Activated naive CD8-positive, alpha-beta T cell treated with anti-CD3 and anti-CD28 coated beads, Interleukin-2, amount 50 U/mL, for 24 hours (primary cell): ENCODE measurements at regions not wholly inside any gene's neighbourhood (a gene's known extent, or its start where the extent isn't known, plus 50 kb on each side); places are given as distances from the start of the nearest gene placed in this dataset.

Experiments used
- ATAC-seq: fragments of 150-1000 bp; cut with Tn5 transposase; one replicate; pipeline ENCODE4 v1.10.0; 2021
- DNase-seq: peaks from one replicate; pipeline ENCODE4 v3.0.0; 2021
- H3K27ac Mint-ChIP-seq: one replicate; pipeline ENCODE4 v1.8.0; 2021; ENCODE audit warnings: mild to moderate bottlenecking, mixed read lengths
- H3K27me3 Mint-ChIP-seq: one replicate; pipeline ENCODE4 v1.8.0; 2021; ENCODE audit warnings: mixed read lengths
- H3K36me3 Mint-ChIP-seq: one replicate; pipeline ENCODE4 v1.8.0; 2021; ENCODE audit warnings: low read depth, mixed read lengths
- H3K4me1 Mint-ChIP-seq: one replicate; pipeline ENCODE4 v1.8.0; 2021; ENCODE audit warnings: mixed read lengths
- H3K4me3 Mint-ChIP-seq: one replicate; pipeline ENCODE4 v1.8.0; 2021; ENCODE audit warnings: mild to moderate bottlenecking, moderate library complexity, mixed read lengths
- H3K9me3 Mint-ChIP-seq: one replicate; pipeline ENCODE4 v1.8.0; 2021; ENCODE audit warnings: mixed read lengths

GRCh38 chr5:54707841-54708240 is 190.3 kb downstream of the SNX18 start:
- Mint-ChIP-seq H3K9me3 (no peaks in the 10 kb centered on the region), H3K36me3 (no peaks in the 10 kb centered on the region), H3K4me3 (no peak overlapping the region), H3K27ac (no peak overlapping the region), H3K4me1 (peaks cover 8% of the 10 kb centered on the region), H3K27me3 (no peaks in the 10 kb centered on the region)
- ATAC-seq (no peak), DNase-seq (no peak)

DNA sequence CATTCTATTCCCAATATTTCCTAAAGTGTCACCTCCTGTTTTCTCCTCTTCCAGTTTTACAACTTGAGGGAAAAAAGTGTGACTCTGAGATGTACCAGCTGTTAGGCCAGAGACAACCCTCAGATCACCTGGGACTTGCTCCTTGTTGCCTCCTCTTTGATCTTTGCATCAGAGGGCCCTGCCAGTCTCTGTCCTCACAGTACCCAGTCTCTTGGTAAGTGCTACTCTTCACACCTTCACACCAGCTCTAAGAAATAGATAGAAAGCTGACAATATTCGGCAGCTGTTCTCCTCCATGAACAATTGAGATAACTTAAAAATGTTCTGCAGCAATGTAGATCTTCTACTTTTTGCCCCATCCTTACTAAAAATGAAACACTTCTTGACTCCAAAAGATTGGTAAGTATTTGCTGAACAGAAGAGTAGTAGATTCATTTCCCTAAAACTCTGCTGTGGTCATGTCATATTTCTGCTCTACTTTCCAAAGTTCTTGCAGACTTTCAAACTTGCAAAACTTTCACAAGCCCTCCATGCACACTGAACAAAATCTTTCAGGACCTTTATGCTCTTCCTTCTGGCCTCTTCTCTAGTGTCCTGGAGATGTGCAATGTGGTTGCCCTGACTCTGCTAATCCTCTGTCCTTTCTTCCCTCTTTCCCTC is 188.6 kb downstream of the SNX18 start:
- Mint-ChIP-seq H3K27me3 (no peaks in the 10 kb centered on the region), H3K36me3 (no peaks in the 10 kb centered on the region), H3K9me3 (no peaks in the 10 kb centered on the region), H3K27ac (no peak overlapping the region), H3K4me1 (peaks cover 8% of the 10 kb centered on the region), H3K4me3 (no peak overlapping the region)
- ATAC-seq (no peak), DNase-seq (no peak)

DNA sequence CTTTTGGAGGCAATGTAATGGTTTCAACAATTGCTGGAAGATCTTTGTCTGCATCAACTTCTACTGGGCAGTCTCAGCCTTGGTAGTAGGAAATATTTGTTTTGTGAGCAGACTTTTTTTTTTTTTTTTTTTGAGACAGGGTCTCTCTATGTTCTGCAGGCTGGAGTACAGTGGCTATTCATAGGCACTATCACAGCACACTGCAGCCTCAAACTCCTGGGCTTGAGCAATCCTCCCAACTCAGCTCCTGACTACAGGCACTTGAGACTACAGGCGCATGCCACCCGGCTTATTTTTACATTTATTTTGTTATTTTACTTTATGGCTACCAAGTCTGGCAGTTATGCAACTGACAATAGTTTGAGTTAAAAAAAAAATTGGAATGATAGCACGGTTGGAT is 187.3 kb downstream of the SNX18 start:
- Mint-ChIP-seq H3K27ac (no peak overlapping the region), H3K4me1 (peaks cover 8% of the 10 kb centered on the region), H3K9me3 (no peaks in the 10 kb centered on the region), H3K36me3 (no peaks in the 10 kb centered on the region), H3K4me3 (no peak overlapping the region), H3K27me3 (no peaks in the 10 kb centered on the region)
- ATAC-seq (no peak), DNase-seq (no peak)

DNA sequence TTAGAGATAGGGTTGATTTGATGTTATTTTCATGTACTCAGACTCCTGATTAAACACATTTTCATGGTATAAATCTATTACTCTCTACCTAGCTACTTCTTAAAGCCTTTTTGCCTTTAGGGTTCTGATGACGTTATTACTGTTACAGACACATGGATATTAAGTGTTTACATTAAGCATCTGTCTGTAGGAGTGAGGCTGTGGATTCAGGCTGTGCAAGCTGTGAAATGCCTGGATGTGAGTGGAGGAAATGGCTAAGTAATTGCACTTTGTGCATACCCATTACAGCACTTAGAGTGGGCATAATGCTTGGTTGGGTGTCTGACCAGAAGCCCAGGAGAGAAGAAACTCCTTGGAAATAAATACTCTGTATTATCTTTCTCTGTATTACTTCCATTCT is 186.8 kb downstream of the SNX18 start:
- H3K9me3 Mint-ChIP-seq = no peaks in the 10 kb centered on the region
- no peak overlapping the region for H3K27ac Mint-ChIP-seq
- no peaks in the 10 kb centered on the region for H3K27me3 Mint-ChIP-seq
- no peak overlapping the region for H3K4me3 Mint-ChIP-seq
- DNase-seq (no peak), ATAC-seq (no peak)
- H3K4me1 Mint-ChIP-seq = peaks cover 8% of the 10 kb centered on the region
- H3K36me3 Mint-ChIP-seq = no peaks in the 10 kb centered on the region

DNA sequence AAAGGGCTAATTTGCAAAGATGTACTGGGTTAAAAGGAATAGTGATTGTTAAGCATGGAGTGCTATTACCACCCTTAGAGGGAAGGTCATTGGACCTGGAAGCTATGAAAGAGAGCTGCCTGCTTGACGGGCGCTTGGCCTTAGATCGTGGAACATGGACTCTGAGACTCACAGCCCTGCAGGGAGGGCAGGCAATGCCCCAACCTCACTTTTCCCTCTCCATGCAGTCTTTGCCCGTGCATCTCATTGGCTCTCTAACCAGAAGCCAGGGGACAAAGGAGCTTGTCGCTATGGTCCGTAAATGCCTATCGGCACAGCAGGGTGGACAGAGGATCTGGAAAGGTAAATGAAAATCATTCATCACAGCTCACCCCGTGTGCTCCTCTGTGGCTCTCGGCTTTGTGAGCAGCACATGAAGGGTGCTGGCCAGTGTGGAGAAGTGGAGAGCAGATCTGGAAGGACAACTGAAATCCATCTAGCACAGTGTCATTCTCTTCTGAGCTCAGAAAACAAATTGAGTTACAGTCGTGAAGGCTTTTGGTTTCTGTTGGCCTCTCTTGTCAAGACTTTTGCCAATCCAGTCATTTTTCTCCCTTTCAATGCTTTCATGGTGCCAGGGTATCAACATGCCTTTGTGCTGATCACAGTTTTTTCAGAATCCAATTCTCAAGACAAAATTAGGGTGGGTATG is 186.2 kb downstream of the SNX18 start:
- no peak overlapping the region for H3K27ac Mint-ChIP-seq
- no peaks in the 10 kb centered on the region for H3K36me3 Mint-ChIP-seq
- H3K4me1 Mint-ChIP-seq = peaks cover 8% of the 10 kb centered on the region
- H3K9me3 Mint-ChIP-seq = no peaks in the 10 kb centered on the region
- no peak for DNase-seq
- no peaks in the 10 kb centered on the region for H3K27me3 Mint-ChIP-seq
- no peak overlapping the region for H3K4me3 Mint-ChIP-seq
- ATAC-seq = no peak

- ATAC-seq (no peak), DNase-seq (no peak)
- Mint-ChIP-seq H3K27ac (no peak overlapping the region), H3K9me3 (no peaks in the 10 kb centered on the region), H3K4me3 (no peak overlapping the region), H3K27me3 (no peaks in the 10 kb centered on the region), H3K4me1 (peaks cover 8% of the 10 kb centered on the region), H3K36me3 (no peaks in the 10 kb centered on the region)
Measured at GRCh38 chr5:54703133-54703532, 185.6 kb downstream of the SNX18 start.

DNA sequence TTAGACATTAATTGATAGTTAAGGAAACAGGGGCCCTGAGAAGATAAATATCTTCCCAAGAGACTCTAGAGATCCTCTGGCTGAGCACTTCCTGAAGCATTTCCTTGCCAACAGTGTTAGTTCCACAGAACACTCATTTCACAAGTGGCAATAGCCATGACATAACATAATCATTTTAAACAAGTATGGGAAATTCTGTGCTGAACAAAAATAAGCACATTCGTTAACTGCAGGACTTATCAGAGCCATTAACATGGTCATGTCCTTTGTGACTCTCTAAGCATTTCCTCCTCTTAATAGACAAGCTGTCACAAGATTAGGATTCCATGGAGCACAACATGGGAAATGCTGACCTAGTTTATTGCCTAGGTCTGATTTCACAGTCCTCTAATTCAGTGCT is 184.9 kb downstream of the SNX18 start:
- Mint-ChIP-seq H3K27me3 (no peaks in the 10 kb centered on the region), H3K36me3 (no peaks in the 10 kb centered on the region), H3K4me3 (no peak overlapping the region), H3K27ac (no peak overlapping the region), H3K9me3 (no peaks in the 10 kb centered on the region), H3K4me1 (peaks cover 8% of the 10 kb centered on the region)
- DNase-seq = no peak
- ATAC-seq = no peak

GRCh38 chr5:54700986-54701578 is 183.5 kb downstream of the SNX18 start:
- no peak for ATAC-seq

GRCh38 chr5:54696931-54697330 is 179.4 kb downstream of the SNX18 start:
- no peaks in the 10 kb centered on the region for H3K9me3 Mint-ChIP-seq
- no peak overlapping the region for H3K27ac Mint-ChIP-seq
- DNase-seq (no peak), ATAC-seq (no peak)
- H3K36me3 Mint-ChIP-seq = no peaks in the 10 kb centered on the region
- H3K4me1 Mint-ChIP-seq = no peaks in the 10 kb centered on the region
- H3K27me3 Mint-ChIP-seq = no peaks in the 10 kb centered on the region
- H3K4me3 Mint-ChIP-seq = no peak overlapping the region

More at GRCh38 chr5:54700986-54701578, 183.5 kb downstream of the SNX18 start:
- H3K27me3 Mint-ChIP-seq = no peaks in the 10 kb centered on the region
- no peak for DNase-seq
- no peak overlapping the region for H3K27ac Mint-ChIP-seq
- no peaks in the 10 kb centered on the region for H3K9me3 Mint-ChIP-seq
- H3K4me1 Mint-ChIP-seq = peaks cover 4% of the 10 kb centered on the region
- no peak overlapping the region for H3K4me3 Mint-ChIP-seq
- H3K36me3 Mint-ChIP-seq = no peaks in the 10 kb centered on the region

DNA sequence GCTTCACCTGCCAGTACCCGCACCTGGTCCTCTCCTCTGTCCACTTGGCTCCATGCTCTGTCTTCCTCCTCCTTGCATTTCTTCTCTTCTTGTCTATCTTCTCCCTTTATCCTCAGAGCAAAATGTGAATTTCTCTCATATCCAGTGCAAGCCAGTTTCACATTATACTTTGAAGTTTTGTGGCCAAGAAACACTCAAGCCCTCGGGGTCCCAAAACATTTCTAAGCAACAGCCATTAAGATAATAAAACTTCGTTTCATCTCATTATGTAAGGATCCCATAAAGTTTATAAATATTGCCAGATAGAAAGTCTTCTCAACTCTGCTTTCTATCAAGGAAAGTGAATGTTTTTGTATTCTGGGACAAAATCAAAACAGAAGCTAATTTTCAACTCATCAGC is 178.8 kb downstream of the SNX18 start:
- Mint-ChIP-seq H3K4me1 (peaks cover 1% of the 10 kb centered on the region), H3K27ac (no peak overlapping the region), H3K36me3 (no peaks in the 10 kb centered on the region), H3K4me3 (no peak overlapping the region), H3K9me3 (no peaks in the 10 kb centered on the region), H3K27me3 (no peaks in the 10 kb centered on the region)
- ATAC-seq = no peak
- DNase-seq = no peak

- no peaks in the 10 kb centered on the region for H3K36me3 Mint-ChIP-seq
- H3K27ac Mint-ChIP-seq = no peak overlapping the region
- DNase-seq (no peak), ATAC-seq (no peak)
- H3K27me3 Mint-ChIP-seq = no peaks in the 10 kb centered on the region
- no peaks in the 10 kb centered on the region for H3K9me3 Mint-ChIP-seq
- H3K4me1 Mint-ChIP-seq = peaks cover 3% of the 10 kb centered on the region
- no peak overlapping the region for H3K4me3 Mint-ChIP-seq
Measured at GRCh38 chr5:54695198-54695966, 177.8 kb downstream of the SNX18 start.

DNA sequence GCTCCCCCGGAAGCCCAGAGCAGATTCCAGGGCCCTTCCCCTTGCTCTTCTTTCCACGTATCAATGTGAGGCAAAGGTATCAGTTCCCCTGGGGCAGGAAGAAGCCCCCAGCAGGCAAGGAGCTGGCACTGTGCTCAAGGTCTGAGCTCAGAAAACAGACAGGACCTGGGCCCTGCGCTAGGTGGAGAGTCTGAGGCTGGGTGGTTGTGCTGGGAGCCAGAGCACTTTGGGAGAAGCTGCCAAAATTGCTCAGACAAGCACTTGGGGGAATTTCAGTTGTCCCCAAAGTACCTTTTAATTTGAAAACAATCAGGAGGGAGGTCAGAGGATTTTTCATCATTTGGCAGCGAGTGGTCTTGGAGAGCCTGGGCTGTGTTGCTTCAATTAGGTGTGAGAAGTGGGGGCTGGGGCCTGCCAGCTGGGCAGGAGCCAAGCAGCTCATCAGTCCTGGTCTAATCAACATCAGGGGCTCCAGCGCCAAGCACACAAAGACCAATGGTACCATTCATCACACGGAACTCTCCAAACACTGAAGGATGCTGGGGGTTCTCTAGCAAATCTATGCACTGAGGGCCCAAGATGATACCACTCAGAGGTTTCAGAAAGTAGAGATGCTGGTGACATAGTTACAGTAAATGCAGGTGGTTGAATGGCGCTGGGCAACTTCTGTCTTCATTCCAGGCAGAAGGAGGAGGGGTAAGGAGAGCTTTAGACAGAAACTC is 176.5 kb downstream of the SNX18 start:
- Mint-ChIP-seq H3K4me1 (peaks cover 13% of the 10 kb centered on the region), H3K36me3 (no peaks in the 10 kb centered on the region), H3K9me3 (no peaks in the 10 kb centered on the region), H3K27me3 (no peaks in the 10 kb centered on the region), H3K27ac (no peak overlapping the region), H3K4me3 (no peak overlapping the region)
- DNase-seq = no peak
- ATAC-seq = no peak

DNA sequence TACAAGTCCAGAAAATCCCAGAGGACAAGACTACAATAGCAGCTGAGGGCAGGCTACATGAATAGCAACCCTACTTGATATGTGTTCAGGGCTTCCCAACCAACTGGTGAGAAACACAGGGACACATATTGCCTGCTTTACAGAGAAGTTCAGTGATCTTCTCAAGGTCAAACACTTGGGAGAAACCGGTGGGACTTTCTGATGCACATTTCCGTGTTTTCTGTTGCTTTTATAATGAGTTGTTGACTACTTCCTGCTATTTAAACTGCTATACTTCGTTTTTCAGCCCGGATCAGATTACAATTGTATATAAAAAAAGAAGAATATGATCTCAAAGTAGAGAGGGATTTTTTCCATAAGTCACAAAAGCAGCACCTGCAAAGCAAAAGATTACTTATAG is 175.1 kb downstream of the SNX18 start:
- Mint-ChIP-seq H3K36me3 (no peaks in the 10 kb centered on the region), H3K4me3 (no peak overlapping the region), H3K27me3 (no peaks in the 10 kb centered on the region), H3K9me3 (peaks cover 2% of the 10 kb centered on the region), H3K27ac (no peak overlapping the region), H3K4me1 (peaks cover 13% of the 10 kb centered on the region)
- DNase-seq (no peak), ATAC-seq (no peak)

DNA sequence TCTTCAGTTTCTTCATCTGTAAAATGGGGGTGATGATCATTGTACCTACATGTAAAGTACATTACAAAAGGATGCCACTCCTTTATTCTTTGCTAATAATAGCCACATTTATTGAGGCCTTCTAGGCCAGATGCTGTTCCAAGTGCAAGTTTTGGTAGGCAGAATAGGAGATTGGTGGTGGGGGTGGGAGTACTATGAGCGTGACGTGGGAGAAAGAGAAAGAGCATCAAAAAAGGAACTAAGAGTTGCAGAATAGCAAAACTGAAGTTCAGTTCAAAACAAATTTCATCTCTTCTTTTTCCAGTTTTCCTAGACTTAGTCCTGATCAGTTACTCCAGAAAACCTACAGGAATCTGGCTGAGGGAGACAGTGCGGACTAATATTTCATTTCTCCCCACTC is 174.1 kb downstream of the SNX18 start:
- Mint-ChIP-seq H3K36me3 (no peaks in the 10 kb centered on the region), H3K27me3 (no peaks in the 10 kb centered on the region), H3K4me3 (no peak overlapping the region), H3K4me1 (peaks cover 13% of the 10 kb centered on the region), H3K9me3 (peaks cover 6% of the 10 kb centered on the region), H3K27ac (no peak overlapping the region)
- no peak for ATAC-seq
- no peak for DNase-seq
